K562 (cell line): ENCODE measurements at regions not wholly inside any gene's neighbourhood (a gene's known extent, or its start where the extent isn't known, plus 50 kb on each side); places are given as distances from the start of the nearest gene placed in this dataset.

Experiments
- ATAC-seq: fragments of 200-7000 bp; cut with Tn5 transposase; 3 replicates; pipeline ENCODE4 v1.9.1; 2020; ENCODE audit warnings: moderate library complexity
- BruUV-seq: library from RNA; stranded (reverse); fragments of 400-500 nt; replicated peaks from 2 replicates; lab custom pipeline; 2021; lab: Mats Ljungman, UMichigan
- CTCF ChIA-PET: fragments of 300-600 bp; formaldehyde crosslinking; extraction: SDS; loops from one replicate; lab custom pipeline; 2021; ENCODE audit warnings: low intra/inter-chr PET ratio; lab: Yijun Ruan, JAX
- POLR2A ChIA-PET: fragments of 300-600, 350-650 bp; sonication (Branson Sonifier 250); formaldehyde crosslinking; extraction: SDS; loops from one replicate; lab custom pipeline; 2021; ENCODE audit warnings: antibody characterized with exemption, inconsistent platforms; lab: Yijun Ruan, JAX
- DNase-seq, 4 experiments: peaks; one replicate each; pipeline versions ENCODE4 v3.0.0 to v3.0.0-alpha.2; 2011 to 2018; ENCODE audit warnings: low spot score in 3 of 4, mixed read lengths in 3 of 4; ENCODE audit errors: extremely low read depth in 1 of 4
- FAIRE-seq: peaks from 2 replicates; lab custom pipeline; 2011; peaks lifted over from hg19 to GRCh38; lab: Jason Lieb, UNC
- H2AFZ ChIP-seq: 2 replicates; pipeline ENCODE4 v1.6.0; 2011; ENCODE audit warnings: low read depth, low read length, control low read depth, inconsistent platforms
- H3K27ac ChIP-seq: fragments of 200-600 bp; 3 replicates; pipeline ENCODE4 v1.8.0; 2011; ENCODE audit warnings: low read depth, mild to moderate bottlenecking, control low read depth, inconsistent platforms, low read length, moderate library complexity, mixed read lengths; ENCODE audit errors: extremely low read depth
- H3K27me3 ChIP-seq, 2 experiments: fragments of 300-600 bp in 1 of 2; 2 replicates in 1 of 2; 3 replicates in 1 of 2; pipeline versions ENCODE4 v1.6.0 to v1.8.0; 2011; ENCODE audit warnings: inconsistent platforms in 2 of 2, low read length in 2 of 2, mild to moderate bottlenecking in 1 of 2, mixed read lengths in 1 of 2, moderate library complexity in 1 of 2; ENCODE audit not compliant: control insufficient read depth in 2 of 2, insufficient read depth in 2 of 2
- H3K36me3 ChIP-seq: fragments of 300-600 bp; 3 replicates; pipeline ENCODE4 v1.8.0; 2011; ENCODE audit warnings: mild to moderate bottlenecking, low read length, inconsistent platforms; ENCODE audit not compliant: control insufficient read depth, insufficient read depth
- H3K4me1 ChIP-seq, 2 experiments: fragments of 200-600 bp in 1 of 2; replicated peaks in 1 of 2; 2 replicates in 1 of 2; 3 replicates in 1 of 2; pipeline versions ENCODE4 v1.5.1 to v1.8.0; 2011; ENCODE audit warnings: inconsistent platforms in 2 of 2, low read length in 2 of 2, mild to moderate bottlenecking in 1 of 2, mixed read lengths in 1 of 2, moderate library complexity in 1 of 2; ENCODE audit not compliant: control insufficient read depth in 2 of 2, insufficient read depth in 2 of 2
- H3K4me2 ChIP-seq: 2 replicates; pipeline ENCODE4 v1.6.1; 2011; ENCODE audit warnings: low read length, control low read depth, inconsistent platforms, mixed read lengths; ENCODE audit not compliant: insufficient read depth
- H3K4me3 ChIP-seq: fragments of 200-600 bp; sonication (generic), shearing (Covaris generic); 2 replicates; pipeline ENCODE4 v1.5.1; 2016; ENCODE audit warnings: control low read depth, inconsistent platforms
- H3K79me2 ChIP-seq: fragments of 200-600 bp; 3 replicates; pipeline ENCODE4 v1.8.0; 2011; ENCODE audit warnings: low read length, inconsistent platforms; ENCODE audit not compliant: control insufficient read depth, insufficient read depth
- H3K9ac ChIP-seq, 2 experiments: 2 replicates each; pipeline versions ENCODE4 v1.6.0 to v1.6.1; 2011; ENCODE audit warnings: low read depth in 2 of 2, low read length in 2 of 2, control low read depth in 1 of 2, inconsistent platforms in 1 of 2, mild to moderate bottlenecking in 1 of 2, mixed read lengths in 1 of 2; ENCODE audit not compliant: insufficient read depth in 1 of 2
- H3K9me1 ChIP-seq: one replicate; pipeline ENCODE4 v1.6.0; 2011; ENCODE audit warnings: inconsistent platforms, mild to moderate bottlenecking, low read length, moderate library complexity; ENCODE audit not compliant: control insufficient read depth, insufficient read depth
- H3K9me3 ChIP-seq: replicated peaks from 2 replicates; pipeline ENCODE4 v1.5.1; 2011; ENCODE audit warnings: low read depth, low read length, inconsistent platforms; ENCODE audit not compliant: control insufficient read depth, insufficient read depth
- H4K20me1 ChIP-seq: replicated peaks from 2 replicates; pipeline ENCODE4 v1.6.1; 2011; ENCODE audit warnings: low read length, inconsistent platforms, mixed read lengths; ENCODE audit not compliant: control insufficient read depth, insufficient read depth
- ARHGAP35 ChIP-seq: fragments of 450-650 bp; IDR thresholded peaks from 2 replicates; pipeline ENCODE4 v1.6.1; 2018; ENCODE audit not compliant: partially characterized antibody
- ARID3A ChIP-seq: IDR thresholded peaks from 2 replicates; pipeline ENCODE4 v1.6.1; 2012; ENCODE audit warnings: low read depth, low read length, improper control_type of control experiment, borderline replicate concordance
- BCLAF1 ChIP-seq, 2 experiments: fragments of 450-650 bp in 1 of 2; IDR thresholded peaks; 2 replicates each; pipeline ENCODE4 v1.6.1; 2011 to 2017; ENCODE audit warnings: low read depth in 2 of 2, antibody characterized with exemption in 1 of 2, borderline replicate concordance in 1 of 2, low read length in 1 of 2, mild to moderate bottlenecking in 1 of 2, mixed read lengths in 1 of 2; ENCODE audit not compliant: control insufficient read depth in 1 of 2
- EP300 ChIP-seq: IDR thresholded peaks from 2 replicates; pipeline ENCODE4 v1.6.1; 2012; ENCODE audit warnings: low read length, improper control_type of control experiment
- TSC22D4 ChIP-seq: fragments of 450-650 bp; IDR thresholded peaks from 2 replicates; pipeline ENCODE4 v1.6.1; 2016; ENCODE audit warnings: missing genetic modification characterization, missing biosample characterization, control low read depth
- USF2 ChIP-seq: sonication (generic); formaldehyde crosslinking; IDR thresholded peaks from 2 replicates; pipeline ENCODE4 v1.5.0; 2020; ENCODE audit warnings: missing genetic modification reagents
- ZBTB7A ChIP-seq: IDR thresholded peaks from 2 replicates; pipeline ENCODE4 v1.6.1; 2011; ENCODE audit warnings: low read depth, mild to moderate bottlenecking, low read length, moderate library complexity, borderline replicate concordance; ENCODE audit not compliant: control insufficient read depth
- ZNF217 ChIP-seq: sonication (generic); formaldehyde crosslinking; IDR thresholded peaks from 2 replicates; pipeline ENCODE4 v1.8.0; 2022; ENCODE audit warnings: mild to moderate bottlenecking, missing genetic modification reagents
- ZNF431 ChIP-seq: sonication (generic); formaldehyde crosslinking; IDR thresholded peaks from 2 replicates; pipeline ENCODE4 v1.8.0; 2022; ENCODE audit warnings: mild to moderate bottlenecking, missing genetic modification reagents
- ZNF609 ChIP-seq: sonication (generic); formaldehyde crosslinking; IDR thresholded peaks from 2 replicates; pipeline ENCODE4 v1.8.1; 2023; ENCODE audit warnings: missing genetic modification reagents, mild to moderate bottlenecking, borderline replicate concordance
- WGBS: fragments of 100-300 bp; shearing (Covaris generic); methylation state at CpG from one replicate; pipeline ENCODE4 v1.1.6; 2016; ENCODE audit warnings: low coverage, mixed read lengths; ENCODE audit not compliant: insufficient coverage; ENCODE audit errors: missing lambda C conversion rate; 5-methylcytosine and 5-hydroxymethylcytosine counted together
- in situ Hi-C: fragments of 300-500 bp; cut with MboI; formaldehyde crosslinking; loops from 4 replicates; pipeline ENCODE4 v1.15.0; 2018; ENCODE audit warnings: inconsistent platforms, mixed read lengths
- intact Hi-C: fragments of 100-400 bp; cut with micrococcal nuclease; formaldehyde crosslinking; loops from 2 replicates; pipeline ENCODE4 v1.14.2; 2022
- TF ChIP-seq, protein P1 (sequence below): fragments of 250-450 bp; sonication (Bioruptor Pico); IDR thresholded peaks from 2 replicates; pipeline ENCODE4 v1.6.1; 2021; ENCODE audit warnings: mild to moderate bottlenecking

GRCh38 chr22:44409974-44410316 is 88.1 kb downstream of the RTL6 start:
- Histone ChIP-seq H4K20me1 (no peaks in the 10 kb centered on the region; the same call in 1 of the 2 replicates), H3K27me3 (peaks cover 4 to 47% of the 10 kb centered on the region in 2 experiments; a peak in 4 of 5 replicates), H3K4me3 (no peak overlapping the region), H3K9me1 (no peaks in the 10 kb centered on the region), H3K4me2 (no peak overlapping the region), H3K27ac (no peak overlapping the region), H3K79me2 (no peaks in the 10 kb centered on the region), H3K4me1 (no peaks in the 10 kb centered on the region), H3K9me3 (no peaks in the 10 kb centered on the region), H2AFZ (no peak overlapping the region), H3K9ac (no peak overlapping the region), H3K36me3 (no peaks in the 10 kb centered on the region)
- intact Hi-C loops: no loop called here
- ATAC-seq (no peak), DNase-seq (no peak), FAIRE-seq (no peak)
- 0% methylated on average over 3 of the region's 7 CpGs for WGBS
- POLR2A ChIA-PET: no interaction called here
- in situ Hi-C loops: no loop called here
- BruUV-seq: no TSS peak
- CTCF ChIA-PET: no interaction called here
- TF ChIP-seq EP300 (no peak), TSC22D4 (no peak), ARID3A (no peak), ZBTB7A (no peak), USF2 (no peak), ARHGAP35 (no peak), ZNF217 (CRISPR knock-in tag) (no peak), ZNF609 (CRISPR knock-in tag) (no peak), ZNF431 (no peak), BCLAF1 (IDR thresholded peaks at IDR 0.05; ENCODE audit: borderline replicate concordance in 1 of 2, control insufficient read depth in 1 of 2, low read depth in 2 of 2, low read length in 1 of 2) (no peak)
- TF ChIP-seq, protein P1, sequence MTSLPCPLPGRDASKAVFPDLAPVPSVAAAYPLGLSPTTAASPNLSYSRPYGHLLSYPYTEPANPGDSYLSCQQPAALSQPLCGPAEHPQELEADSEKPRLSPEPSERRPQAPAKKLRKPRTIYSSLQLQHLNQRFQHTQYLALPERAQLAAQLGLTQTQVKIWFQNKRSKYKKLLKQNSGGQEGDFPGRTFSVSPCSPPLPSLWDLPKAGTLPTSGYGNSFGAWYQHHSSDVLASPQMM (CRISPR knock-in tag): no peak
